Ishikawa (cell line): ENCODE measurements at regions not wholly inside any gene's neighbourhood (a gene's known extent, or its start where the extent isn't known, plus 50 kb on each side); places are given as distances from the start of the nearest gene placed in this dataset.

ENCODE experiments used
- CEBPB ChIP-seq: IDR thresholded peaks from 2 replicates; pipeline ENCODE4 v1.6.1; 2012
- EGR1 ChIP-seq: IDR thresholded peaks from 2 replicates; pipeline ENCODE4 v1.6.1; 2012
- TAF1 ChIP-seq: IDR thresholded peaks from 2 replicates; pipeline ENCODE4 v1.6.1; 2012; ENCODE audit warnings: low read depth, mild to moderate bottlenecking
- ZBTB7A ChIP-seq: IDR thresholded peaks from 2 replicates; pipeline ENCODE4 v1.6.1; 2012; ENCODE audit warnings: low read depth
- TF ChIP-seq, protein P1 (sequence below): IDR thresholded peaks from 2 replicates; pipeline ENCODE4 v1.6.1; 2012
- TF ChIP-seq, protein P2 (sequence below): IDR thresholded peaks from 2 replicates; pipeline ENCODE4 v1.6.1; 2012; ENCODE audit warnings: low read depth, mild to moderate bottlenecking
- TF ChIP-seq, protein P3 (sequence below): IDR thresholded peaks from 2 replicates; pipeline ENCODE4 v1.6.1; 2012

DNA sequence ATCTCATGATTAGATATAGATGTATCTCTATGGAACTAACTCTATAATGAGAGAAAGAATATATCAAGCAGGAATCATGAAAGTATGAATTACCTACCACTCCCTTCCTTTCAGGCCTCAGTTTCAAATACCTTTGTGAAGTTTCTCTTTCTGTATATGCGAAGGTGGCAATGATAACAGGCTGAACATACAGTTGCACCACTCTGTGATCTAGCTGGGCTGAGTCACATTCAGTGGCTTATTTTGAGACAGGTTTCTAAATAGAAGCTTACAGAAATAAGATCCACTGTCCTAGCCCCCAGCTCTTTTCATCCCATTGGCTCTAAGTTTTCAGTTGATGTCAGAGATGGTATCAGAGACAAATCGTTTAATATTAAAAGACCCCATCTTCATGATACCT, 662.0 kb downstream of the SLITRK1 start:
- TF ChIP-seq ZBTB7A, result no peak
- TF ChIP-seq, protein P1, sequence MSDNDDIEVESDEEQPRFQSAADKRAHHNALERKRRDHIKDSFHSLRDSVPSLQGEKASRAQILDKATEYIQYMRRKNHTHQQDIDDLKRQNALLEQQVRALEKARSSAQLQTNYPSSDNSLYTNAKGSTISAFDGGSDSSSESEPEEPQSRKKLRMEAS, result no peak
- TF ChIP-seq, protein P2, sequence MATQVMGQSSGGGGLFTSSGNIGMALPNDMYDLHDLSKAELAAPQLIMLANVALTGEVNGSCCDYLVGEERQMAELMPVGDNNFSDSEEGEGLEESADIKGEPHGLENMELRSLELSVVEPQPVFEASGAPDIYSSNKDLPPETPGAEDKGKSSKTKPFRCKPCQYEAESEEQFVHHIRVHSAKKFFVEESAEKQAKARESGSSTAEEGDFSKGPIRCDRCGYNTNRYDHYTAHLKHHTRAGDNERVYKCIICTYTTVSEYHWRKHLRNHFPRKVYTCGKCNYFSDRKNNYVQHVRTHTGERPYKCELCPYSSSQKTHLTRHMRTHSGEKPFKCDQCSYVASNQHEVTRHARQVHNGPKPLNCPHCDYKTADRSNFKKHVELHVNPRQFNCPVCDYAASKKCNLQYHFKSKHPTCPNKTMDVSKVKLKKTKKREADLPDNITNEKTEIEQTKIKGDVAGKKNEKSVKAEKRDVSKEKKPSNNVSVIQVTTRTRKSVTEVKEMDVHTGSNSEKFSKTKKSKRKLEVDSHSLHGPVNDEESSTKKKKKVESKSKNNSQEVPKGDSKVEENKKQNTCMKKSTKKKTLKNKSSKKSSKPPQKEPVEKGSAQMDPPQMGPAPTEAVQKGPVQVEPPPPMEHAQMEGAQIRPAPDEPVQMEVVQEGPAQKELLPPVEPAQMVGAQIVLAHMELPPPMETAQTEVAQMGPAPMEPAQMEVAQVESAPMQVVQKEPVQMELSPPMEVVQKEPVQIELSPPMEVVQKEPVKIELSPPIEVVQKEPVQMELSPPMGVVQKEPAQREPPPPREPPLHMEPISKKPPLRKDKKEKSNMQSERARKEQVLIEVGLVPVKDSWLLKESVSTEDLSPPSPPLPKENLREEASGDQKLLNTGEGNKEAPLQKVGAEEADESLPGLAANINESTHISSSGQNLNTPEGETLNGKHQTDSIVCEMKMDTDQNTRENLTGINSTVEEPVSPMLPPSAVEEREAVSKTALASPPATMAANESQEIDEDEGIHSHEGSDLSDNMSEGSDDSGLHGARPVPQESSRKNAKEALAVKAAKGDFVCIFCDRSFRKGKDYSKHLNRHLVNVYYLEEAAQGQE, result no peak
- no peak for TF ChIP-seq CEBPB
- TF ChIP-seq, protein P3, sequence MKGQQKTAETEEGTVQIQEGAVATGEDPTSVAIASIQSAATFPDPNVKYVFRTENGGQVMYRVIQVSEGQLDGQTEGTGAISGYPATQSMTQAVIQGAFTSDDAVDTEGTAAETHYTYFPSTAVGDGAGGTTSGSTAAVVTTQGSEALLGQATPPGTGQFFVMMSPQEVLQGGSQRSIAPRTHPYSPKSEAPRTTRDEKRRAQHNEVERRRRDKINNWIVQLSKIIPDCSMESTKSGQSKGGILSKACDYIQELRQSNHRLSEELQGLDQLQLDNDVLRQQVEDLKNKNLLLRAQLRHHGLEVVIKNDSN, result no peak
- no peak for TF ChIP-seq EGR1
- TF ChIP-seq TAF1, result no peak
